ENCODE measurements at regions not wholly inside any gene's neighbourhood (a gene's known extent, or its start where the extent isn't known, plus 50 kb on each side); places are given as distances from the start of the nearest gene placed in this dataset.

- CTCF ChIA-PET: no interaction called here
- no peak for TF ChIP-seq BHLHE40 (IDR thresholded peaks at IDR 0.05; ENCODE audit: borderline replicate concordance)
- no peak for TF ChIP-seq FOXA1 (IDR thresholded peaks at IDR 0.05)
- no peak for TF ChIP-seq ZNF384 (IDR thresholded peaks at IDR 0.05)
- no peak for TF ChIP-seq NFRKB (IDR thresholded peaks at IDR 0.05)
- TF ChIP-seq FOXM1 (IDR thresholded peaks at IDR 0.05; ENCODE audit: borderline replicate concordance): no peak
- no peak for TF ChIP-seq TARDBP (IDR thresholded peaks at IDR 0.05)
- no peak for TF ChIP-seq FOXK2 (IDR thresholded peaks at IDR 0.05)
- TF ChIP-seq CTBP1 (IDR thresholded peaks at IDR 0.05; ENCODE audit: borderline replicate concordance): no peak
- TF ChIP-seq HDGF (IDR thresholded peaks at IDR 0.05; ENCODE audit: borderline replicate concordance): no peak
- TF ChIP-seq SP1 (IDR thresholded peaks at IDR 0.05): no peak
- TF ChIP-seq SUZ12 (IDR thresholded peaks at IDR 0.05): no peak
- no peak for TF ChIP-seq ARNT (IDR thresholded peaks at IDR 0.05)
- TF ChIP-seq L3MBTL2 (conservative IDR thresholded peaks at IDR 0.05): no peak
- TF ChIP-seq ELF4 (IDR thresholded peaks at IDR 0.05): no peak
- no peak for TF ChIP-seq LEF1 (IDR thresholded peaks at IDR 0.05; ENCODE audit: borderline replicate concordance)
- no peak for TF ChIP-seq PKNOX1 (IDR thresholded peaks at IDR 0.05)
- POLR2A ChIA-PET: no interaction called here
- DNase-seq (ENCODE audit: extremely low spot score): no peak
Observed at GRCh38 chr5:20087299-20087698, 99.3 kb upstream of the CDH18 start.

- POLR2A ChIA-PET: no interaction called here
- CTCF ChIA-PET: no interaction called here
- TF ChIP-seq CTBP1 (IDR thresholded peaks at IDR 0.05; ENCODE audit: borderline replicate concordance) (no peak), L3MBTL2 (conservative IDR thresholded peaks at IDR 0.05) (no peak), NFRKB (IDR thresholded peaks at IDR 0.05) (no peak), FOXA1 (IDR thresholded peaks at IDR 0.05) (no peak), LEF1 (IDR thresholded peaks at IDR 0.05; ENCODE audit: borderline replicate concordance) (no peak)
- DNase-seq (ENCODE audit: extremely low spot score): no peak
Observed at GRCh38 chr5:20077186-20077585, 89.2 kb upstream of the CDH18 start.

GRCh38 chr5:20056933-20057332 lies 68.9 kb upstream of the CDH18 start:
- DNase-seq (ENCODE audit: extremely low spot score): no peak
- POLR2A ChIA-PET: no interaction called here
- TF ChIP-seq BHLHE40 (IDR thresholded peaks at IDR 0.05; ENCODE audit: borderline replicate concordance): no peak
- CTCF ChIA-PET: no interaction called here

GRCh38 chr5:20055301-20055700 lies 67.3 kb upstream of the CDH18 start:
- no peak for DNase-seq (ENCODE audit: extremely low spot score)
- ChIA-PET POLR2A (no interaction called here), CTCF (no interaction called here)
- TF ChIP-seq SUZ12 (IDR thresholded peaks at IDR 0.05): no peak
- TF ChIP-seq FOXK2 (IDR thresholded peaks at IDR 0.05): no peak
- no peak for TF ChIP-seq CTBP1 (IDR thresholded peaks at IDR 0.05; ENCODE audit: borderline replicate concordance)
- no peak for TF ChIP-seq BHLHE40 (IDR thresholded peaks at IDR 0.05; ENCODE audit: borderline replicate concordance)
- no peak for TF ChIP-seq TARDBP (IDR thresholded peaks at IDR 0.05)
- no peak for TF ChIP-seq FOXA1 (IDR thresholded peaks at IDR 0.05)
- no peak for TF ChIP-seq HDGF (IDR thresholded peaks at IDR 0.05; ENCODE audit: borderline replicate concordance)
- TF ChIP-seq SP1 (IDR thresholded peaks at IDR 0.05): no peak
- TF ChIP-seq ELF4 (IDR thresholded peaks at IDR 0.05): no peak
- no peak for TF ChIP-seq ARNT (IDR thresholded peaks at IDR 0.05)
- TF ChIP-seq PKNOX1 (IDR thresholded peaks at IDR 0.05): no peak
- no peak for TF ChIP-seq FOXM1 (IDR thresholded peaks at IDR 0.05; ENCODE audit: borderline replicate concordance)
- no peak for TF ChIP-seq ZNF384 (IDR thresholded peaks at IDR 0.05)
- TF ChIP-seq L3MBTL2 (conservative IDR thresholded peaks at IDR 0.05): no peak
- TF ChIP-seq LEF1 (IDR thresholded peaks at IDR 0.05; ENCODE audit: borderline replicate concordance): no peak
- TF ChIP-seq NFRKB (IDR thresholded peaks at IDR 0.05): no peak

- CTCF ChIA-PET: no interaction called here
- POLR2A ChIA-PET: no interaction called here
- TF ChIP-seq HDGF (IDR thresholded peaks at IDR 0.05; ENCODE audit: borderline replicate concordance) (no peak), ELF4 (IDR thresholded peaks at IDR 0.05) (no peak), ARNT (IDR thresholded peaks at IDR 0.05) (no peak), FOXK2 (IDR thresholded peaks at IDR 0.05) (no peak), BHLHE40 (IDR thresholded peaks at IDR 0.05; ENCODE audit: borderline replicate concordance) (no peak), TARDBP (IDR thresholded peaks at IDR 0.05) (no peak), SUZ12 (IDR thresholded peaks at IDR 0.05) (no peak), ZNF384 (IDR thresholded peaks at IDR 0.05) (no peak), NFRKB (IDR thresholded peaks at IDR 0.05) (no peak), PKNOX1 (IDR thresholded peaks at IDR 0.05) (no peak), CTBP1 (IDR thresholded peaks at IDR 0.05; ENCODE audit: borderline replicate concordance) (no peak), SP1 (IDR thresholded peaks at IDR 0.05) (no peak), FOXA1 (IDR thresholded peaks at IDR 0.05) (no peak), LEF1 (IDR thresholded peaks at IDR 0.05; ENCODE audit: borderline replicate concordance) (no peak), FOXM1 (IDR thresholded peaks at IDR 0.05; ENCODE audit: borderline replicate concordance) (no peak), L3MBTL2 (conservative IDR thresholded peaks at IDR 0.05) (no peak)
- DNase-seq (ENCODE audit: extremely low spot score): no peak
Observed at GRCh38 chr5:20050262-20050661, 62.3 kb upstream of the CDH18 start.

GRCh38 chr5:20044460-20044859 lies 56.5 kb upstream of the CDH18 start:
- POLR2A ChIA-PET: no interaction called here
- no peak for DNase-seq (ENCODE audit: extremely low spot score)
- no peak for TF ChIP-seq NFRKB (IDR thresholded peaks at IDR 0.05)
- TF ChIP-seq TARDBP (IDR thresholded peaks at IDR 0.05): no peak
- TF ChIP-seq FOXM1 (IDR thresholded peaks at IDR 0.05; ENCODE audit: borderline replicate concordance): no peak
- no peak for TF ChIP-seq PKNOX1 (IDR thresholded peaks at IDR 0.05)
- no peak for TF ChIP-seq LEF1 (IDR thresholded peaks at IDR 0.05; ENCODE audit: borderline replicate concordance)
- no peak for TF ChIP-seq L3MBTL2 (conservative IDR thresholded peaks at IDR 0.05)
- TF ChIP-seq ELF4 (IDR thresholded peaks at IDR 0.05): no peak
- TF ChIP-seq ARNT (IDR thresholded peaks at IDR 0.05): no peak
- no peak for TF ChIP-seq FOXA1 (IDR thresholded peaks at IDR 0.05)
- TF ChIP-seq SUZ12 (IDR thresholded peaks at IDR 0.05): no peak
- no peak for TF ChIP-seq FOXK2 (IDR thresholded peaks at IDR 0.05)
- TF ChIP-seq HDGF (IDR thresholded peaks at IDR 0.05; ENCODE audit: borderline replicate concordance): no peak
- no peak for TF ChIP-seq BHLHE40 (IDR thresholded peaks at IDR 0.05; ENCODE audit: borderline replicate concordance)
- TF ChIP-seq SP1 (IDR thresholded peaks at IDR 0.05): no peak
- no peak for TF ChIP-seq CTBP1 (IDR thresholded peaks at IDR 0.05; ENCODE audit: borderline replicate concordance)
- no peak for TF ChIP-seq ZNF384 (IDR thresholded peaks at IDR 0.05)
- CTCF ChIA-PET: no interaction called here
